ENCODE measurements at regions not wholly inside any gene's neighbourhood (a gene's known extent, or its start where the extent isn't known, plus 50 kb on each side); places are given as distances from the start of the nearest gene placed in this dataset.

DNA sequence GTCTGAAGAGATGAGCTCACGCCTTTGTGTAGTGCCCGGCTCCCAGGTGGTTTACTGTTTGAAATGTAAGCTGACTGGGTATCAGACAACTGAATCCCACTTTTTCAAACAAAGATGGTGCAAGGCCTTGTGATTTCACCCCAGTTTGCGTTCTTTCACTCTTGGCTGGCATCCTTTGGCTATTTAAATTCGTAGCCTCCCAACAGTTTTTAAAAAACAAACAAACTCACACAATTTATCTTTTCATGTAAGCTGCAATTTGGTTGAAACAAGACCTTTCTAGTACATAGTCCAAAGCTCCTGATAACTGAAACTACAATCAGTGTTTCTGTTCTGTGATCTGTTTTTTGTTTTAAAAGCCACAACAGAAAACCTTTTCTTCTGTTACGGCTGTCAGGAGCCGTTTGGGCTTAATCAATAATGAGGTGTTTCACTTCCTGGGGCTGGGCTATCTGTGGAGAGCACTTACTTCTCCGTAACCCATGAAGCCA, 65.1 kb upstream of the NPAS1 start:
- no peaks in the 10 kb centered on the region for H3K9me3 ChIP-seq
- H3K4me1 ChIP-seq: peaks cover 72% of the 10 kb centered on the region
- DNase-seq (ENCODE audit: extremely low spot score in 2 of 2): no peak
- TF ChIP-seq POLR2AphosphoS5 (IDR thresholded peaks at IDR 0.05; ENCODE audit: insufficient read depth in 1 of 2, low read depth in 1 of 2): no peak
- TF ChIP-seq, protein P1, sequence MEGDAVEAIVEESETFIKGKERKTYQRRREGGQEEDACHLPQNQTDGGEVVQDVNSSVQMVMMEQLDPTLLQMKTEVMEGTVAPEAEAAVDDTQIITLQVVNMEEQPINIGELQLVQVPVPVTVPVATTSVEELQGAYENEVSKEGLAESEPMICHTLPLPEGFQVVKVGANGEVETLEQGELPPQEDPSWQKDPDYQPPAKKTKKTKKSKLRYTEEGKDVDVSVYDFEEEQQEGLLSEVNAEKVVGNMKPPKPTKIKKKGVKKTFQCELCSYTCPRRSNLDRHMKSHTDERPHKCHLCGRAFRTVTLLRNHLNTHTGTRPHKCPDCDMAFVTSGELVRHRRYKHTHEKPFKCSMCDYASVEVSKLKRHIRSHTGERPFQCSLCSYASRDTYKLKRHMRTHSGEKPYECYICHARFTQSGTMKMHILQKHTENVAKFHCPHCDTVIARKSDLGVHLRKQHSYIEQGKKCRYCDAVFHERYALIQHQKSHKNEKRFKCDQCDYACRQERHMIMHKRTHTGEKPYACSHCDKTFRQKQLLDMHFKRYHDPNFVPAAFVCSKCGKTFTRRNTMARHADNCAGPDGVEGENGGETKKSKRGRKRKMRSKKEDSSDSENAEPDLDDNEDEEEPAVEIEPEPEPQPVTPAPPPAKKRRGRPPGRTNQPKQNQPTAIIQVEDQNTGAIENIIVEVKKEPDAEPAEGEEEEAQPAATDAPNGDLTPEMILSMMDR (IDR thresholded peaks at IDR 0.05): no peak
- TF ChIP-seq POLR2A (IDR thresholded peaks at IDR 0.05): no peak
- no peaks in the 10 kb centered on the region for H3K27me3 ChIP-seq
- H3K36me3 ChIP-seq: no peaks in the 10 kb centered on the region
- H3K27ac ChIP-seq: peak overlapping the region; percentile 25
- intact Hi-C loops (cut with DNase I): no loop called here
- H3K4me3 ChIP-seq: no peak overlapping the region

DNA sequence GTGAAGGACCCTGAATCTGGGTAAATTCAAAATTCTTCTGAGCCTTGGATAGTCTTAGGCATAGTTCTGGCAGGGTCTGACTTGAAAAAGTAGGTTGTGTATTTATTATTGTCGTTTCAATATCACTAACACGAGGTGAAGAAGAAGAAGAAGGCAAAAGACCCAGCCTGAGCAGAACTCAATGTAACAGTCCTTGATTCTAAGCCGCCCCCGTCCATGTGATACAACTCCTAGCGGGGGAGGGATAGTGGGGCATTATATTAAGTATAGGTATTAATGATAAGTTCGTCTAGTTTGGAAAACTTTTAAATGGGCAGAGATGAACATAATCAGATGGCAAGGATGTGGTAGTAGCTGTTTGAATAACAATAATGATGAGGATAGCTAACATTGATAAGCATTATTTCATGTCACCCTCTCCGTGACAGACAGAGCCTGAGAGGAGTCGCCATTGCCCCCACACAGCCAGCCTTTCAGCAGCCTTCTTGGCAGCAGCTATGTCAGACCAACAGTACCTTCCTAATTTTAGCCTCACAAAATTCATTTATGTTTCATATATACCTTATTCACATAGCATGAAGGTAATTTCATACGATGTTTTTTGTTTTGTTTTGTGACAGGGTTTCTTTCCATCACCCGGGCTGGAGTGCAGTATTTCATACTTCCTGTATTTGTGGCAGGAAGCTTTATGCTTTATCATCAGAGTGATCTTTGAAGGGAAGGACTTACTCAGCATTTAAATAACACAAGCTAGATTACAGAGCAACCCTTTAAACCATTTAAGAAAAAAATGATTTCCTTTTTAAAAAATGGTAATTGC, 64.4 kb upstream of the NPAS1 start:
- TF ChIP-seq POLR2A (IDR thresholded peaks at IDR 0.05) (no peak), POLR2AphosphoS5 (IDR thresholded peaks at IDR 0.05; ENCODE audit: insufficient read depth in 1 of 2, low read depth in 1 of 2) (no peak)
- TF ChIP-seq, protein P1 (IDR thresholded peaks at IDR 0.05): no peak
- intact Hi-C loops (cut with DNase I): no loop called here
- DNase-seq (ENCODE audit: extremely low spot score in 2 of 2): no peak
- H3K27me3 ChIP-seq: no peaks in the 10 kb centered on the region
- no peaks in the 10 kb centered on the region for H3K36me3 ChIP-seq
- H3K27ac ChIP-seq: peak overlapping the region; percentile 25
- H3K4me1 ChIP-seq: peaks cover 69% of the 10 kb centered on the region
- no peak overlapping the region for H3K4me3 ChIP-seq
- no peaks in the 10 kb centered on the region for H3K9me3 ChIP-seq

DNA sequence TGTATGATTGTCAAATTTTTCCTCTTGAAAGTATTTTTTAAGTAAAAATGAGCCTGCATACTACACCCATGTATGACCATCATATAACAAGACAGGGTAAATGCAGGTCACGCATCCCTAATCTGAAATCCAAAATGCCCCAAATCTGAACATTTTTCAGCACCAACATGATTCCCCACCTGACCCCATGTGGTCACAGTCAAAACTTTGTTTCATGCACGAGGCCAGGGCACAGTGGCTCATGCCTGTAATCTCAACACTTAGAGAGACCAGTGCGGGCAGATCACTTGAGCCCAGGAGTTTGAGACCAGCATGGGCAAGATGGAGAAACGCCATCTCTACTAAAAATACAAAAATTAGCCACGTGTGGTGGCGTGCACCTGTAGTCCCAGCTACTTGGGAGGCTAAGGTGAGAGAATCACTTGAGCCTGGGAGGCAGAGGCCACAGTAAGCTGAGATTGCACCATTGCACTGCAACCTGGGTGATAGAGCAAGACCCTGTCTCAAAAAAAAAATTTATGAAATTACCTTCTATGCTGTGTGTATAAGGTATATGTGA, 63.7 kb upstream of the NPAS1 start:
- Histone ChIP-seq H3K4me1 (peaks cover 62% of the 10 kb centered on the region), H3K36me3 (no peaks in the 10 kb centered on the region), H3K9me3 (no peaks in the 10 kb centered on the region), H3K4me3 (no peak overlapping the region), H3K27me3 (no peaks in the 10 kb centered on the region), H3K27ac (no peak overlapping the region)
- intact Hi-C loops (cut with DNase I): no loop called here
- TF ChIP-seq POLR2A (IDR thresholded peaks at IDR 0.05) (no peak), POLR2AphosphoS5 (IDR thresholded peaks at IDR 0.05; ENCODE audit: insufficient read depth in 1 of 2, low read depth in 1 of 2) (no peak)
- TF ChIP-seq, protein P1 (IDR thresholded peaks at IDR 0.05): no peak
- no peak for DNase-seq (ENCODE audit: extremely low spot score in 2 of 2)

DNA sequence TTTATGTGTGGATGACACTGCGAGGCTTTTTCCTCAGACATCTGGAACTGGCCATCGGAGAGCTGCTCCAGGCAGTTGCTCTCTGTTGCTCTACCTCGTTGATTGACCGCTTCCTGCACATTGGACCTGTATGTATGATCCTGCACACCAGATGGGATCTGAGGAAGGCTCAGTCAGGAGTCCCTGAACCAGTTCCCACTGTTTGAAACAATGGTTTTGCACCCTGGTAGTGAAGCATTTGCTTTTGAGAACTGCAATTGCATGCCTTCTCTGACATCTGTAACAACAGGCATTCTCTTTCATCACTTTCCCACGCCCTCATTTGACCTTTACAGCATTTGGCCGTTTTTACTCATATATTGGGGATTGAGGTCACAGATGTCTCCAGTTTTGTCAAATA, 61.1 kb upstream of the NPAS1 start:
- TF ChIP-seq, protein P1 (IDR thresholded peaks at IDR 0.05): no peak
- no peak for TF ChIP-seq POLR2AphosphoS5 (IDR thresholded peaks at IDR 0.05; ENCODE audit: insufficient read depth in 1 of 2, low read depth in 1 of 2)
- no peak for TF ChIP-seq POLR2A (IDR thresholded peaks at IDR 0.05)
- Histone ChIP-seq H3K9me3 (no peaks in the 10 kb centered on the region), H3K27ac (no peak overlapping the region), H3K27me3 (no peaks in the 10 kb centered on the region), H3K4me3 (no peak overlapping the region), H3K4me1 (peaks cover 46% of the 10 kb centered on the region), H3K36me3 (no peaks in the 10 kb centered on the region)
- intact Hi-C loops (cut with DNase I): no loop called here
- no peak for DNase-seq (ENCODE audit: extremely low spot score in 2 of 2)

All from vagina (tissue), 2 donors.